BLaER1 (cell line): ENCODE measurements at regions not wholly inside any gene's neighbourhood (a gene's known extent, or its start where the extent isn't known, plus 50 kb on each side); places are given as distances from the start of the nearest gene placed in this dataset.
"Not testable (repeated sequence)": the region's sequence is repeated elsewhere in the genome, so short reads cannot be mapped to it uniquely, and the experiment has no call there.

Source experiments
- H3K27ac ChIP-seq: shearing (Covaris generic); formaldehyde crosslinking; 2 replicates; pipeline ENCODE4 v1.8.1; 2022
- H3K27me3 ChIP-seq: shearing (Covaris generic); formaldehyde crosslinking; 2 replicates; pipeline ENCODE4 v1.8.1; 2022
- H3K36me3 ChIP-seq: shearing (Covaris generic); formaldehyde crosslinking; 2 replicates; pipeline ENCODE4 v1.8.1; 2022
- H3K4me1 ChIP-seq: shearing (Covaris generic); formaldehyde crosslinking; 2 replicates; pipeline ENCODE4 v1.8.1; 2022
- H3K4me2 ChIP-seq: shearing (Covaris generic); formaldehyde crosslinking; 2 replicates; pipeline ENCODE4 v1.8.1; 2022
- H3K4me3 ChIP-seq: shearing (Covaris generic); formaldehyde crosslinking; 2 replicates; pipeline ENCODE4 v1.8.1; 2022
- H3K9ac ChIP-seq: shearing (Covaris generic); formaldehyde crosslinking; 2 replicates; pipeline ENCODE4 v1.8.1; 2022
- H3K9me3 ChIP-seq: shearing (Covaris generic); formaldehyde crosslinking; 2 replicates; pipeline ENCODE4 v1.8.1; 2022
- H4K20me1 ChIP-seq: shearing (Covaris generic); formaldehyde crosslinking; 2 replicates; pipeline ENCODE4 v1.8.1; 2022

- not testable (repeated sequence) for H3K27ac ChIP-seq, H3K36me3 ChIP-seq, H3K9ac ChIP-seq, H4K20me1 ChIP-seq, H3K4me3 ChIP-seq, H3K9me3 ChIP-seq, H3K27me3 ChIP-seq
- Histone ChIP-seq H3K4me1 (peaks cover 50% of the 10 kb centered on the region), H3K4me2 (peak overlapping the region; percentile 63)
Measured at GRCh38 chr4:3952443-3953139, 186.4 kb downstream of the ADRA2C start.

- not testable (repeated sequence) for H3K9ac ChIP-seq, H4K20me1 ChIP-seq, H3K27me3 ChIP-seq, H3K27ac ChIP-seq, H3K4me3 ChIP-seq, H3K9me3 ChIP-seq, H3K36me3 ChIP-seq
- H3K4me1 ChIP-seq = peaks cover 50% of the 10 kb centered on the region
- peak overlapping the region; percentile 63 for H3K4me2 ChIP-seq
Measured at GRCh38 chr4:3953140-3953489, 186.9 kb downstream of the ADRA2C start.

GRCh38 chr4:3954540-3955320 is 188.5 kb downstream of the ADRA2C start:
- Histone ChIP-seq H3K27ac (peak overlapping the region; percentile 76), H3K4me3 (peak overlapping the region; percentile 80), H3K4me2 (peak overlapping the region; percentile 92), H3K4me1 (peaks cover 49% of the 10 kb centered on the region), H3K9ac (peak overlapping the region; percentile 80)
- not testable (repeated sequence) for H3K9me3 ChIP-seq, H3K27me3 ChIP-seq, H4K20me1 ChIP-seq, H3K36me3 ChIP-seq

- H3K4me2 ChIP-seq = peak overlapping the region; percentile 92
- H3K4me3 ChIP-seq = peak overlapping the region; percentile 80
- H3K4me1 ChIP-seq = peaks cover 41% of the 10 kb centered on the region
- H3K9me3 ChIP-seq, H3K27me3 ChIP-seq, H4K20me1 ChIP-seq, H3K36me3 ChIP-seq: not testable (repeated sequence)
- peak overlapping the region; percentile 80 for H3K9ac ChIP-seq
- peak overlapping the region; percentile 76 for H3K27ac ChIP-seq
Measured at GRCh38 chr4:3955321-3956164, 189.4 kb downstream of the ADRA2C start.

- H3K9me3 ChIP-seq, H3K27ac ChIP-seq, H3K27me3 ChIP-seq, H4K20me1 ChIP-seq, H3K36me3 ChIP-seq, H3K9ac ChIP-seq: not testable (repeated sequence)
- H3K4me1 ChIP-seq = peaks cover 33% of the 10 kb centered on the region
- H3K4me2 ChIP-seq = peak overlapping the region; percentile 62
- peak overlapping the region; percentile 80 for H3K4me3 ChIP-seq
Measured at GRCh38 chr4:3956165-3956867, 190.1 kb downstream of the ADRA2C start.

GRCh38 chr4:3961091-3961672 is 195.0 kb downstream of the ADRA2C start:
- not testable (repeated sequence) for H3K27me3 ChIP-seq, H3K4me1 ChIP-seq, H3K9me3 ChIP-seq, H3K27ac ChIP-seq, H3K36me3 ChIP-seq, H4K20me1 ChIP-seq, H3K9ac ChIP-seq, H3K4me3 ChIP-seq, H3K4me2 ChIP-seq

- H3K9ac ChIP-seq, H3K27me3 ChIP-seq: not testable (repeated sequence)
Measured at GRCh38 chr4:3964572-3965278, 198.5 kb downstream of the ADRA2C start.

GRCh38 chr4:3967204-3967603 is 201.0 kb downstream of the ADRA2C start:
- H3K4me1 ChIP-seq = not testable (repeated sequence)

More at GRCh38 chr4:3964572-3965278, 198.5 kb downstream of the ADRA2C start:
- H4K20me1 ChIP-seq, H3K9me3 ChIP-seq, H3K36me3 ChIP-seq, H3K4me2 ChIP-seq, H3K4me3 ChIP-seq, H3K4me1 ChIP-seq, H3K27ac ChIP-seq: not testable (repeated sequence)

GRCh38 chr4:3972626-3973025 is 206.4 kb downstream of the ADRA2C start:
- not testable (repeated sequence) for H3K9me3 ChIP-seq, H4K20me1 ChIP-seq, H3K4me2 ChIP-seq, H3K27ac ChIP-seq, H3K27me3 ChIP-seq, H3K36me3 ChIP-seq, H3K9ac ChIP-seq, H3K4me3 ChIP-seq
- H3K4me1 ChIP-seq = peaks cover 13% of the 10 kb centered on the region; the same call in 1 of the 2 replicates

More at GRCh38 chr4:3967204-3967603, 201.0 kb downstream of the ADRA2C start:
- H3K4me2 ChIP-seq, H3K27me3 ChIP-seq, H3K9ac ChIP-seq, H3K27ac ChIP-seq, H4K20me1 ChIP-seq, H3K36me3 ChIP-seq, H3K4me3 ChIP-seq, H3K9me3 ChIP-seq: not testable (repeated sequence)

- not testable (repeated sequence) for H3K36me3 ChIP-seq, H3K9ac ChIP-seq, H3K27ac ChIP-seq, H3K27me3 ChIP-seq, H4K20me1 ChIP-seq, H3K9me3 ChIP-seq, H3K4me3 ChIP-seq
- Histone ChIP-seq H3K4me2 (peak overlapping the region; percentile 26), H3K4me1 (peaks cover 13% of the 10 kb centered on the region; the same call in 1 of the 2 replicates)
Measured at GRCh38 chr4:3973581-3974200, 207.5 kb downstream of the ADRA2C start.

- not testable (repeated sequence) for H3K36me3 ChIP-seq, H3K9me3 ChIP-seq, H3K4me3 ChIP-seq, H3K27me3 ChIP-seq, H3K9ac ChIP-seq, H4K20me1 ChIP-seq, H3K27ac ChIP-seq
- peak overlapping the region; percentile 61 for H3K4me2 ChIP-seq
- peaks cover 13% of the 10 kb centered on the region for H3K4me1 ChIP-seq
Measured at GRCh38 chr4:3983518-3984125, 217.4 kb downstream of the ADRA2C start.

- H3K4me1 ChIP-seq = peaks cover 13% of the 10 kb centered on the region
- not testable (repeated sequence) for H4K20me1 ChIP-seq, H3K27me3 ChIP-seq, H3K36me3 ChIP-seq, H3K27ac ChIP-seq, H3K4me2 ChIP-seq, H3K9ac ChIP-seq, H3K9me3 ChIP-seq, H3K4me3 ChIP-seq
Measured at GRCh38 chr4:3984796-3985195, 218.6 kb downstream of the ADRA2C start.
